ENCODE measurements at regions not wholly inside any gene's neighbourhood (a gene's known extent, or its start where the extent isn't known, plus 50 kb on each side); places are given as distances from the start of the nearest gene placed in this dataset.

DNA sequence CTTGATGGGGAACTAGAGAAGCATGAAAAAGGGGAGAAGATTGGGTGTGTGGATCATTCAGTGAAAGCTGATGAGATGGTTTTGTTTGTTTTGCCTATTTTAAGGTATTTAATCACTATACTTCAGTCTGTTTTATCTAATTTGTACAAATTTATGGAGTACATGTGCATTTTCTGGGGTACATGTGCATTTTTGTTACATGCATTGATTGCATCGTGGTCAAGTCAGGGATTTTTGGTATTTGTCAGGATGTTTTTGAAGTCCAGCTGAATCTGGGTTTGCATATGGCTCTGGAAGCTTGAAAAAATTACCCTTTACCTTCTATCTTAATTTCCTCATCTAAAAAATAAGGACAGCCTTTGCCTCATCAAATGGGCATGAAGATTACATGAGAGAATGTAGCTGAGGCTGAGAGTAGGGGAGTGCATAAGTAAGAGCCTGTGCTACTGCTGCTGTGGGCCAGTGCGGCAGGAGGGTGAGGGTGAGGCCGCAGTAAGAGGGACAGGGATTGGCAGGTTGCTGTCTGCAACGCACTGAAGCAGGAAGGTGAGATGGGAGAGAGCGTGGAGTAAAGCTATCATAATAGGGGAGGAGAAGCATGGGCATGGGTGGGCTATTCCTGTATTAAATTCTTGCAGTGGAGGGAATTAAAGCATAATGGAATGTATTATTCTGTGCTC is 139.8 kb downstream of the NPR3 start:
- no peaks in the 10 kb centered on the region for H3K4me1 Mint-ChIP-seq (ENCODE audit: low read depth)
- H3K9me3 Mint-ChIP-seq: peaks cover 3% of the 10 kb centered on the region
- ATAC-seq (no peak), DNase-seq (no peak)
- H3K27ac Mint-ChIP-seq: no peak overlapping the region
- TF ChIP-seq, protein P1, sequence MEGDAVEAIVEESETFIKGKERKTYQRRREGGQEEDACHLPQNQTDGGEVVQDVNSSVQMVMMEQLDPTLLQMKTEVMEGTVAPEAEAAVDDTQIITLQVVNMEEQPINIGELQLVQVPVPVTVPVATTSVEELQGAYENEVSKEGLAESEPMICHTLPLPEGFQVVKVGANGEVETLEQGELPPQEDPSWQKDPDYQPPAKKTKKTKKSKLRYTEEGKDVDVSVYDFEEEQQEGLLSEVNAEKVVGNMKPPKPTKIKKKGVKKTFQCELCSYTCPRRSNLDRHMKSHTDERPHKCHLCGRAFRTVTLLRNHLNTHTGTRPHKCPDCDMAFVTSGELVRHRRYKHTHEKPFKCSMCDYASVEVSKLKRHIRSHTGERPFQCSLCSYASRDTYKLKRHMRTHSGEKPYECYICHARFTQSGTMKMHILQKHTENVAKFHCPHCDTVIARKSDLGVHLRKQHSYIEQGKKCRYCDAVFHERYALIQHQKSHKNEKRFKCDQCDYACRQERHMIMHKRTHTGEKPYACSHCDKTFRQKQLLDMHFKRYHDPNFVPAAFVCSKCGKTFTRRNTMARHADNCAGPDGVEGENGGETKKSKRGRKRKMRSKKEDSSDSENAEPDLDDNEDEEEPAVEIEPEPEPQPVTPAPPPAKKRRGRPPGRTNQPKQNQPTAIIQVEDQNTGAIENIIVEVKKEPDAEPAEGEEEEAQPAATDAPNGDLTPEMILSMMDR (IDR thresholded peaks at IDR 0.05): no peak
- no peak overlapping the region for H3K4me3 Mint-ChIP-seq
- ChIA-PET POLR2A (no interaction called here), CTCF (no interaction called here)
- intact Hi-C loops (cut with micrococcal nuclease): no loop called here
- no peaks in the 10 kb centered on the region for H3K27me3 Mint-ChIP-seq
- no peaks in the 10 kb centered on the region for H3K36me3 Mint-ChIP-seq (ENCODE audit: low read depth)

DNA sequence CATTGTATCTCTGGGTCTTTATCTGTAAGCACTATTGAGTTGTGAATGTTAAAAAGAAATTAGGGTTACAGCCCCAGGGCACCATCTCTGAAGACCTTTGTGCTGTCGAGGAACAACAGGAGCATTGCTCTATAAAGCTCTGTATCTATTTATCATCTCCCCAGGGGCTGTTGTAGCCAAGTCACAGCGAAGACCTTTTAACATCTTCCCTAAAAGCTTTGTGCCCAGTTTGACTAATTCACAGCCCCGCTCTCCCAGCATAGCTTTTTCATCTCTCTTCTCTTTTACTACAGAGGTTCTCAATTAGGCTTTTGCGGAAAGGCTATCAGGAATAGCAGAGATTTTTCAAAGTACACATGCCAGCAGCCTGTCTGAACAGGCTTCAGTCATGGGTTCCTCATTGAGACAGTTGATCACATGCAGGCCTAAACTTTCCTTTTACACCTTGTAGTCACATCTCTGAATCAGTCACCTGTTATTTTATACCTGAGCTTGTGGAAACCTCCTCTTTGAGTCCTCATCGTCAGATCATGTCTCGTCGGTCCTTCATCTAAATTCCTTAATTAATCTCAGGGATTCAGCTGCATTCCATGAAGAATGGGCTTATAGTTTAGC is 140.5 kb downstream of the NPR3 start:
- DNase-seq: no peak
- CTCF ChIA-PET: no interaction called here
- TF ChIP-seq, protein P1 (IDR thresholded peaks at IDR 0.05): no peak
- Mint-ChIP-seq H3K9me3 (peaks cover 3% of the 10 kb centered on the region), H3K27me3 (no peaks in the 10 kb centered on the region), H3K27ac (no peak overlapping the region), H3K36me3 (ENCODE audit: low read depth) (no peaks in the 10 kb centered on the region), H3K4me3 (no peak overlapping the region), H3K4me1 (ENCODE audit: low read depth) (no peaks in the 10 kb centered on the region)
- ATAC-seq: no peak
- intact Hi-C loops (cut with micrococcal nuclease): no loop called here
- POLR2A ChIA-PET: no interaction called here

DNA sequence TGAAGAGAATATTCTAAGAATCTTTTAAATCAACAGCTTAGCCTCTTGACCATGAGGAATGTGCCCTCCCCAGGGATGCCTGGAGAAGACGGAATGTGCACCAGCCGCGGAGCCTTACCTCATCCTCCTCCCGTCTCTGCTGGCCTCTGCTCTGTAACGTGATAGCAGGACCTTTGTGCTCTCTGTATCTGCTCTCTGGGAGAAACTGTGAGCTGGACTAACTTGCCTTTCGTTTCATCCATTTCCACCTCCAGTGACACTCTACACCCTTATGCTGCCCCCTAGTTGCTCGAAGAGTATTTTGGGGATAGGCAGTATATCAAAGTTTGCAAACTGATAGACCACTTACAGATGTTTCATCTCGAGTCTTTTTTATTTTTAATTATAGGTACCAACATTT is 141.4 kb downstream of the NPR3 start:
- Mint-ChIP-seq H3K36me3 (ENCODE audit: low read depth) (no peaks in the 10 kb centered on the region), H3K4me3 (no peak overlapping the region), H3K4me1 (ENCODE audit: low read depth) (no peaks in the 10 kb centered on the region), H3K27me3 (no peaks in the 10 kb centered on the region), H3K27ac (no peak overlapping the region), H3K9me3 (peaks cover 4% of the 10 kb centered on the region)
- DNase-seq: no peak
- ATAC-seq: no peak
- CTCF ChIA-PET: no interaction called here
- POLR2A ChIA-PET: no interaction called here
- intact Hi-C loops (cut with micrococcal nuclease): no loop called here
- TF ChIP-seq, protein P1 (IDR thresholded peaks at IDR 0.05): no peak

DNA sequence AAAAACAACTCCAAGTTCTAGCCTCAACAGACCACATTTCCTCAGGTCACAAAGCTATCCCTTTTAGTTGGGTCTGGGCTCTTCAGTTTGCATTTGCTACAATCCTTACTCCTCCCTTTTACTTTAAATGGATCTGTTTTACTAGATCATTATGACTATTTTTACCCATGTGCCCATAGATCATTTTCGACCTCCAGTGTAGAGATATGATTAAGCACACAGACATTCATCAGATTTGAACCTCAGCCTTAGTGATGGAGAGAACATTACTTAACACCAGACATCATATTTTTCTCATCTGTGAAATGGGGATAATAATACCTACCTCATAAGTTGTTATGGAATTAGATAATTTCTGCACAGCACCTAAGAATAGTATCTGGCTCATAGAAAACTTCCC is 141.9 kb downstream of the NPR3 start:
- peaks cover 6% of the 10 kb centered on the region for H3K9me3 Mint-ChIP-seq
- CTCF ChIA-PET: no interaction called here
- H3K27me3 Mint-ChIP-seq: no peaks in the 10 kb centered on the region
- no peaks in the 10 kb centered on the region for H3K36me3 Mint-ChIP-seq (ENCODE audit: low read depth)
- H3K4me3 Mint-ChIP-seq: no peak overlapping the region
- TF ChIP-seq, protein P1 (IDR thresholded peaks at IDR 0.05): no peak
- DNase-seq: no peak
- POLR2A ChIA-PET: no interaction called here
- no peak for ATAC-seq
- no peak overlapping the region for H3K27ac Mint-ChIP-seq
- intact Hi-C loops (cut with micrococcal nuclease): no loop called here
- H3K4me1 Mint-ChIP-seq (ENCODE audit: low read depth): no peaks in the 10 kb centered on the region

DNA sequence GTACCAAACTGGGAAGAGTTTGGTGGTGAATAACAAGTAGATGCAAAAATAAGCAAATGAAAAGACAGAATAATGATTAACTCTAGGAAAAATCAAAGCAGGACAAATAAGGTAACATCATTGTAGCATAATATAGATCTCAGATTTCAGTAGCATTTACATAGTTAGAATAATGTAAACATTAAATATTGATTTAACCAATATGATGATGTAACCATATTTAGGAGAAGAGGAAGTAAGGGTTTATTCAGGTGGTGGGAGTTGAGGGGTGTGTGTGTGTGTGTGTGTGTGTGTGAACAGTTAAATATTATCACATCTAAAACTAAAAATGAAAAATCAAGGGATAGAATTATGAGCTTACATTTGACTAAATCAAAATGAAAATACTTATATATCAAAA is 143.4 kb downstream of the NPR3 start:
- TF ChIP-seq, protein P1 (IDR thresholded peaks at IDR 0.05): no peak
- ChIA-PET CTCF (no interaction called here), POLR2A (no interaction called here)
- Mint-ChIP-seq H3K4me3 (no peak overlapping the region), H3K4me1 (ENCODE audit: low read depth) (no peaks in the 10 kb centered on the region), H3K9me3 (peaks cover 15% of the 10 kb centered on the region), H3K27me3 (no peaks in the 10 kb centered on the region), H3K27ac (no peak overlapping the region), H3K36me3 (ENCODE audit: low read depth) (no peaks in the 10 kb centered on the region)
- no peak for DNase-seq
- no peak for ATAC-seq
- intact Hi-C loops (cut with micrococcal nuclease): no loop called here
